IMR-90 (cell line): ENCODE measurements at regions not wholly inside any gene's neighbourhood (a gene's known extent, or its start where the extent isn't known, plus 50 kb on each side); places are given as distances from the start of the nearest gene placed in this dataset.
"Not testable (repeated sequence)": the region's sequence is repeated elsewhere in the genome, so short reads cannot be mapped to it uniquely, and the experiment has no call there.

Experiments
- ATAC-seq: fragments of 200-7000 bp; cut with Tn5 transposase; 2 replicates; pipeline ENCODE4 v1.9.1; 2020; ENCODE audit warnings: low read depth, mild to moderate bottlenecking, moderate library complexity
- BruUV-seq: library from RNA; stranded (reverse); fragments of 400-500 nt; replicated peaks from 2 replicates; lab custom pipeline; 2021; lab: Mats Ljungman, UMichigan
- CTCF ChIA-PET: fragments of 300-600 bp; formaldehyde crosslinking; extraction: SDS; loops from one replicate; lab custom pipeline; 2021; ENCODE audit warnings: antibody characterized with exemption; lab: Yijun Ruan, JAX
- POLR2A ChIA-PET: fragments of 300-600 bp; sonication (Branson Sonifier 250); formaldehyde crosslinking; loops from one replicate; lab custom pipeline; 2022; ENCODE audit warnings: antibody characterized with exemption; ENCODE audit not compliant: unreplicated experiment; lab: Charles Lee
- DNase-seq: peaks from one replicate; pipeline ENCODE4 v3.0.0; 2013
- H2AFZ ChIP-seq: replicated peaks from 2 replicates; pipeline ENCODE3; 2013; ENCODE audit warnings: low read length, mild to moderate bottlenecking; ENCODE audit not compliant: poor library complexity
- H2AK5ac ChIP-seq: 2 replicates; pipeline ENCODE4 v1.6.1; 2013; ENCODE audit warnings: low read depth, low read length, inconsistent platforms
- H2AK9ac ChIP-seq: replicated peaks from 2 replicates; pipeline ENCODE3; 2013; ENCODE audit warnings: mild to moderate bottlenecking, low read depth, low read length, moderate library complexity; ENCODE audit not compliant: poor library complexity
- H2BK120ac ChIP-seq: 2 replicates; pipeline ENCODE4 v1.6.1; 2013; ENCODE audit warnings: low read depth, low read length, inconsistent platforms
- H2BK15ac ChIP-seq: 3 replicates; pipeline ENCODE4 v1.6.1; 2013; ENCODE audit warnings: low read depth, low read length, inconsistent platforms
- H2BK20ac ChIP-seq: 2 replicates; pipeline ENCODE4 v1.6.1; 2013; ENCODE audit warnings: low read depth, mild to moderate bottlenecking, inconsistent platforms, low read length, moderate library complexity
- H2BK5ac ChIP-seq: 2 replicates; pipeline ENCODE4 v1.6.1; 2013; ENCODE audit warnings: mild to moderate bottlenecking, low read depth, low read length, inconsistent platforms; ENCODE audit not compliant: poor library complexity, severe bottlenecking
- H3K14ac ChIP-seq: replicated peaks from 2 replicates; pipeline ENCODE4 v1.6.1; 2013; ENCODE audit warnings: low read depth, low read length, inconsistent platforms
- H3K18ac ChIP-seq: 2 replicates; pipeline ENCODE4 v1.6.1; 2013; ENCODE audit warnings: low read depth, low read length, control low read depth
- H3K23ac ChIP-seq: 2 replicates; pipeline ENCODE4 v1.6.1; 2013; ENCODE audit warnings: low read depth, low read length, inconsistent platforms
- H3K27ac ChIP-seq: 2 replicates; pipeline ENCODE4 v1.5.1; 2013; ENCODE audit warnings: mild to moderate bottlenecking, control low read depth, low read length; ENCODE audit not compliant: insufficient read depth
- H3K27me3 ChIP-seq: 2 replicates; pipeline ENCODE4 v1.6.1; 2013; ENCODE audit warnings: low read length; ENCODE audit not compliant: control insufficient read depth, insufficient read depth
- H3K36me3 ChIP-seq: 2 replicates; pipeline ENCODE4 v1.6.1; 2013; ENCODE audit warnings: low read length, mixed read lengths; ENCODE audit not compliant: control insufficient read depth, insufficient read depth
- H3K4ac ChIP-seq: 2 replicates; pipeline ENCODE4 v1.6.1; 2013; ENCODE audit warnings: low read depth, low read length, inconsistent platforms
- H3K4me1 ChIP-seq: 2 replicates; pipeline ENCODE4 v1.6.1; 2013; ENCODE audit warnings: low read length, mixed read lengths; ENCODE audit not compliant: control insufficient read depth, insufficient read depth
- H3K4me2 ChIP-seq: 2 replicates; pipeline ENCODE4 v1.6.1; 2013; ENCODE audit warnings: low read depth, mild to moderate bottlenecking, control low read depth, low read length, moderate library complexity
- H3K4me3 ChIP-seq: 2 replicates; pipeline ENCODE4 v1.5.1; 2013; ENCODE audit warnings: low read depth, mild to moderate bottlenecking, control low read depth, low read length, moderate library complexity; ENCODE audit not compliant: insufficient read depth
- H3K56ac ChIP-seq: 2 replicates; pipeline ENCODE4 v1.6.1; 2013; ENCODE audit warnings: low read length, inconsistent platforms; ENCODE audit not compliant: insufficient read depth; ENCODE audit errors: extremely low read depth
- H3K79me1 ChIP-seq, 2 experiments: 2 replicates each; pipeline ENCODE4 v1.6.1; 2013; ENCODE audit warnings: low read length in 2 of 2, inconsistent platforms in 1 of 2, low read depth in 1 of 2
- H3K9ac ChIP-seq: 2 replicates; pipeline ENCODE4 v1.6.1; 2013; ENCODE audit warnings: low read depth, low read length, control low read depth
- H3K9me1 ChIP-seq: 2 replicates; pipeline ENCODE4 v1.6.1; 2013; ENCODE audit warnings: low read length, inconsistent platforms; ENCODE audit not compliant: insufficient read depth
- H3K9me3 ChIP-seq: 2 replicates; pipeline ENCODE4 v1.6.1; 2013; ENCODE audit warnings: low read length; ENCODE audit not compliant: control insufficient read depth, insufficient read depth
- H4K20me1 ChIP-seq: 2 replicates; pipeline ENCODE4 v1.6.1; 2013; ENCODE audit warnings: low read length, inconsistent platforms; ENCODE audit not compliant: insufficient read depth
- H4K5ac ChIP-seq: 2 replicates; pipeline ENCODE4 v1.6.1; 2013; ENCODE audit warnings: mild to moderate bottlenecking, low read depth, low read length, control low read depth
- H4K8ac ChIP-seq, 2 experiments: 2 replicates each; pipeline ENCODE4 v1.6.1; 2013; ENCODE audit warnings: low read depth in 2 of 2, low read length in 2 of 2, control low read depth in 1 of 2, inconsistent platforms in 1 of 2
- H4K91ac ChIP-seq: 2 replicates; pipeline ENCODE4 v1.6.1; 2013; ENCODE audit warnings: low read depth, low read length, inconsistent platforms; ENCODE audit not compliant: insufficient read depth
- WGBS, 2 experiments: methylation state at CpG; one replicate each; pipeline versions ENCODE4 v1.1.5 to v1.1.7; 2013; ENCODE audit warnings: missing lambda C conversion rate in 2 of 2; ENCODE audit not compliant: insufficient read length in 1 of 2; ENCODE audit errors: extremely low coverage in 2 of 2; 5-methylcytosine and 5-hydroxymethylcytosine counted together
- dilution Hi-C: fragments of 300-500 bp; cut with HindIII; formaldehyde crosslinking; loops from one replicate; pipeline ENCODE4 v1.14.3; 2018; ENCODE audit warnings: low sequenced_read_pairs; ENCODE audit not compliant: unreplicated experiment
- in situ Hi-C: fragments of 300-500 bp; cut with MboI; formaldehyde crosslinking; loops from 3 replicates; pipeline ENCODE4 v1.14.3; 2019; ENCODE audit warnings: low sequenced_read_pairs, inconsistent platforms, mixed read lengths
- intact Hi-C: fragments of 100-400 bp; cut with micrococcal nuclease; formaldehyde crosslinking; loops from 2 replicates; pipeline ENCODE4 v1.10.0; 2022

GRCh38 chr3:177808928-177809478, 611.7 kb upstream of the TBL1XR1 start:
- Histone ChIP-seq H3K14ac (peak overlapping the region; percentile 33; the same call in 1 of the 2 replicates), H3K18ac (peak overlapping the region; percentile 99), H4K91ac (peak overlapping the region; percentile 79), H2BK5ac (peak overlapping the region; percentile 71), H2BK20ac (peak overlapping the region; percentile 86), H3K27ac (peak overlapping the region; percentile 79; the same call in 1 of the 2 replicates), H4K5ac (peak overlapping the region; percentile 96), H2AK5ac (peak overlapping the region; percentile 86), H2BK120ac (peak overlapping the region; percentile 70), H3K4ac (peak overlapping the region; percentile 87), H4K8ac (peak overlapping the region; percentile 20 to 35; a peak in 2 of 4 replicates)
- H3K4me1 ChIP-seq, H3K27me3 ChIP-seq, CTCF ChIA-PET, in situ Hi-C loops, H3K23ac ChIP-seq, H3K79me1 ChIP-seq, H3K9ac ChIP-seq, H3K56ac ChIP-seq, H3K4me3 ChIP-seq, H4K20me1 ChIP-seq, POLR2A ChIA-PET, ATAC-seq, DNase-seq, H3K9me1 ChIP-seq, H3K36me3 ChIP-seq, H2BK15ac ChIP-seq, BruUV-seq, H3K4me2 ChIP-seq, H3K9me3 ChIP-seq, H2AK9ac ChIP-seq, dilution Hi-C loops, H2AFZ ChIP-seq: not testable (repeated sequence)
- no CpG with 5 or more reads among the region's 32 CpGs for WGBS, 2 experiments
- intact Hi-C loops: loop anchor here (10.0 kb wide), 1 partner anchor 444 kb away; no protein-coding TSS in a partner anchor
